Activated CD8-positive, alpha-beta T cell treated with anti-CD3 and anti-CD28 coated beads for 36 hours (primary cell): ENCODE measurements at regions not wholly inside any gene's neighbourhood (a gene's known extent, or its start where the extent isn't known, plus 50 kb on each side); places are given as distances from the start of the nearest gene placed in this dataset.

Experiments used
- ATAC-seq: fragments of 200-7000 bp; cut with Tn5 transposase; one replicate; pipeline ENCODE4 v1.10.0; 2021; ENCODE audit warnings: mild to moderate bottlenecking, moderate library complexity
- CTCF ChIA-PET: fragments of 350-600 bp; sonication (Branson Sonifier 250); formaldehyde crosslinking; loops from one replicate; lab custom pipeline; 2021; ENCODE audit warnings: antibody characterized with exemption; lab: Charles Lee
- POLR2A ChIA-PET: fragments of 350-600 bp; sonication (Branson Sonifier 250); formaldehyde crosslinking; loops from one replicate; lab custom pipeline; 2021; ENCODE audit warnings: antibody characterized with exemption; lab: Charles Lee
- DNase-seq: peaks from one replicate; pipeline ENCODE4 v3.0.0-alpha.2; 2020
- H3K27ac Mint-ChIP-seq: one replicate; pipeline ENCODE4 v1.8.0; 2021; ENCODE audit warnings: mild to moderate bottlenecking, mixed read lengths
- H3K27me3 Mint-ChIP-seq: one replicate; pipeline ENCODE4 v1.8.0; 2021; ENCODE audit warnings: mixed read lengths
- H3K36me3 Mint-ChIP-seq: one replicate; pipeline ENCODE4 v1.8.0; 2021; ENCODE audit warnings: low read depth, mixed read lengths
- H3K4me1 Mint-ChIP-seq: one replicate; pipeline ENCODE4 v1.8.0; 2021; ENCODE audit warnings: low read depth, mixed read lengths
- H3K4me3 Mint-ChIP-seq: one replicate; pipeline ENCODE4 v1.8.0; 2021; ENCODE audit warnings: mild to moderate bottlenecking, moderate library complexity, mixed read lengths
- H3K9me3 Mint-ChIP-seq: one replicate; pipeline ENCODE4 v1.8.0; 2021; ENCODE audit warnings: mixed read lengths
- CTCF ChIP-seq: fragments of 200-600 bp; IDR thresholded peaks from one replicate; pipeline ENCODE4 v1.8.0; 2022; ENCODE audit warnings: antibody characterized with exemption, mild to moderate bottlenecking
- intact Hi-C: fragments of 100-400 bp; cut with micrococcal nuclease; formaldehyde crosslinking; loops from one replicate; pipeline ENCODE4 v1.10.0; 2022

- ATAC-seq: no peak
- POLR2A ChIA-PET: no interaction called here
- Mint-ChIP-seq H3K36me3 (no peaks in the 10 kb centered on the region), H3K4me1 (no peaks in the 10 kb centered on the region), H3K4me3 (no peak overlapping the region), H3K27me3 (peaks cover 15% of the 10 kb centered on the region), H3K9me3 (peaks cover 7% of the 10 kb centered on the region), H3K27ac (no peak overlapping the region)
- intact Hi-C loops: no loop called here
- CTCF ChIA-PET: no interaction called here
- no peak for DNase-seq
- TF ChIP-seq CTCF: no peak
Measured at GRCh38 chr6:40011844-40012243, 77.6 kb upstream of the MOCS1 start.

GRCh38 chr6:40000964-40001515 lies 66.8 kb upstream of the MOCS1 start:
- H3K36me3 Mint-ChIP-seq: peaks cover 2% of the 10 kb centered on the region
- peaks cover 17% of the 10 kb centered on the region for H3K27me3 Mint-ChIP-seq
- intact Hi-C loops: no loop called here
- no peak overlapping the region for H3K27ac Mint-ChIP-seq
- ChIA-PET CTCF (no interaction called here), POLR2A (no interaction called here)
- no peaks in the 10 kb centered on the region for H3K4me1 Mint-ChIP-seq
- no peak overlapping the region for H3K4me3 Mint-ChIP-seq
- ATAC-seq: no peak
- TF ChIP-seq CTCF: no peak
- no peak for DNase-seq
- peaks cover 19% of the 10 kb centered on the region for H3K9me3 Mint-ChIP-seq

GRCh38 chr6:39999006-39999867 lies 65.0 kb upstream of the MOCS1 start:
- Mint-ChIP-seq H3K36me3 (peaks cover 2% of the 10 kb centered on the region), H3K4me1 (no peaks in the 10 kb centered on the region), H3K27ac (no peak overlapping the region), H3K9me3 (peaks cover 22% of the 10 kb centered on the region), H3K27me3 (peaks cover 17% of the 10 kb centered on the region), H3K4me3 (no peak overlapping the region)
- no peak for DNase-seq
- TF ChIP-seq CTCF: no peak
- ATAC-seq: no peak
- CTCF ChIA-PET: no interaction called here
- intact Hi-C loops: no loop called here
- POLR2A ChIA-PET: interaction anchor here (0.7 kb wide), 1 partner anchor 112 kb away, joined by 3 read pairs; no protein-coding TSS in a partner anchor

- Mint-ChIP-seq H3K27ac (no peak overlapping the region), H3K9me3 (peaks cover 26% of the 10 kb centered on the region), H3K4me1 (no peaks in the 10 kb centered on the region), H3K36me3 (peaks cover 2% of the 10 kb centered on the region), H3K4me3 (no peak overlapping the region), H3K27me3 (peaks cover 11% of the 10 kb centered on the region)
- DNase-seq (no peak), ATAC-seq (no peak)
- no peak for TF ChIP-seq CTCF
- ChIA-PET POLR2A (no interaction called here), CTCF (no interaction called here)
- intact Hi-C loops: no loop called here
Measured at GRCh38 chr6:39998126-39998525, 63.9 kb upstream of the MOCS1 start.

GRCh38 chr6:39997101-39997635 lies 62.9 kb upstream of the MOCS1 start:
- no peak for TF ChIP-seq CTCF
- ChIA-PET POLR2A (no interaction called here), CTCF (no interaction called here)
- H3K36me3 Mint-ChIP-seq: peaks cover 2% of the 10 kb centered on the region
- DNase-seq (no peak), ATAC-seq (no peak)
- H3K4me3 Mint-ChIP-seq: no peak overlapping the region
- peaks cover 11% of the 10 kb centered on the region for H3K27me3 Mint-ChIP-seq
- peaks cover 34% of the 10 kb centered on the region for H3K9me3 Mint-ChIP-seq
- no peaks in the 10 kb centered on the region for H3K4me1 Mint-ChIP-seq
- H3K27ac Mint-ChIP-seq: no peak overlapping the region
- intact Hi-C loops: no loop called here
